WI38 (cell line): ENCODE measurements at regions not wholly inside any gene's neighbourhood (a gene's known extent, or its start where the extent isn't known, plus 50 kb on each side); places are given as distances from the start of the nearest gene placed in this dataset.

ENCODE experiments used
- H3K4me3 ChIP-seq: 2 replicates; pipeline ENCODE4 v1.5.1; 2011; ENCODE audit warnings: low read depth, mild to moderate bottlenecking, control low read depth, low read length
- TF ChIP-seq, protein P1 (sequence below): IDR thresholded peaks from 2 replicates; pipeline ENCODE4 v1.5.1; 2012; ENCODE audit warnings: low read depth, mild to moderate bottlenecking, control low read depth, low read length

DNA sequence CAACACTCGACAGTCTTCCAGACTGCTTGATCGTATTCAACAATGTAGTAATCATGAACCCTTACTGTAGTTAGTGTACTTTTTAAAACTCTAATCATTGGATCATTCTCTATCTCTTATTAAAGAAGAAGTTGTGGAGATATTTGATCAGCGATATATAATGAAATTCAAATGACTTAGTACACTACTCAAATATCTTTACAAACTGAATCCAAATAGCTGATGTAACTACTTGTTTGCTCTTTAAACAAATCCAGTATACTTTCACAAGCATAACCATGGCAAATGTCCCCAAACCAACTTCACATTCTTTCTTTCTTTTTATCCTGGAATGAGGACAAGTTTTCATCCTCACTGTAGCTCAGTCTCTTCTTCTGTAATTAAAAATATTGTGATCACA is 1569.9 kb upstream of the ADGRL3 start:
- TF ChIP-seq, protein P1, sequence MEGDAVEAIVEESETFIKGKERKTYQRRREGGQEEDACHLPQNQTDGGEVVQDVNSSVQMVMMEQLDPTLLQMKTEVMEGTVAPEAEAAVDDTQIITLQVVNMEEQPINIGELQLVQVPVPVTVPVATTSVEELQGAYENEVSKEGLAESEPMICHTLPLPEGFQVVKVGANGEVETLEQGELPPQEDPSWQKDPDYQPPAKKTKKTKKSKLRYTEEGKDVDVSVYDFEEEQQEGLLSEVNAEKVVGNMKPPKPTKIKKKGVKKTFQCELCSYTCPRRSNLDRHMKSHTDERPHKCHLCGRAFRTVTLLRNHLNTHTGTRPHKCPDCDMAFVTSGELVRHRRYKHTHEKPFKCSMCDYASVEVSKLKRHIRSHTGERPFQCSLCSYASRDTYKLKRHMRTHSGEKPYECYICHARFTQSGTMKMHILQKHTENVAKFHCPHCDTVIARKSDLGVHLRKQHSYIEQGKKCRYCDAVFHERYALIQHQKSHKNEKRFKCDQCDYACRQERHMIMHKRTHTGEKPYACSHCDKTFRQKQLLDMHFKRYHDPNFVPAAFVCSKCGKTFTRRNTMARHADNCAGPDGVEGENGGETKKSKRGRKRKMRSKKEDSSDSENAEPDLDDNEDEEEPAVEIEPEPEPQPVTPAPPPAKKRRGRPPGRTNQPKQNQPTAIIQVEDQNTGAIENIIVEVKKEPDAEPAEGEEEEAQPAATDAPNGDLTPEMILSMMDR = no peak
- no peak overlapping the region for H3K4me3 ChIP-seq

DNA sequence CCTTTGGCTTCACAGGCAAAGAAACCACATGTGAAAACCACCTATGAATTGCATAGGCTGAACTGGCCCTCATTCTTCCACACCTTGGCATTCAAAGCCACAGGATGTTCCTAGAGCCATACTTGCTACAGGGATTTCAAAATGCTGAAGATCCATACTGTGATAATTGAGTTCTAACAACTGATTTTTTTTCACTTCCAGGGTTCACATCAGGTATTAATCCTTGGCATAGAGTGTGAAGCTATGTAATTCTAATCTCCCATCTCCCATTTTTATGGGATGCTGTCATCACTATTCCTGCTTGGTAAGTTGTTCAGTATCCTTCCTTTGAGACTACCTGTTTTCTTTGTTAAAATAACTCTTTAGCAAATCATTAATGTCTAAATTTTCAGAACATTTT is 1569.2 kb upstream of the ADGRL3 start:
- no peak overlapping the region for H3K4me3 ChIP-seq
- TF ChIP-seq, protein P1 = no peak

DNA sequence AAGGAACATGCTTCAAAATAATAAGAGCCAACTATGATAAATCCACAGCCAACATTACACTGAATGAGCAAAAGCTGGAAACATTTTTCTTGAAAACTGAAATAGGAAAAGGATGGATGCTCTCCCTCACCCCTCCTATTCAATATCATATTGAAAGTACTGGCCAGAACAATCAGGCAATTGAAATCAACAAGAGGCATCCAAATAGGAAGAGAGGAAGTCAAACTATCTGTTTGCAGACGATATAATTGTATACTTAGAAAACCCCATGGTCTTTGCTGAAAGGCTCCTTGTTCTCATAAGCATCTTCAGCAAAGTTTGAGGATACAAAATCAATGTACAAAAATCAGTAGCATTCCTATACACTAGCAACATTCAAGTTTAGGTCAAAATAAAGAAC is 1562.5 kb upstream of the ADGRL3 start:
- TF ChIP-seq, protein P1 = no peak

DNA sequence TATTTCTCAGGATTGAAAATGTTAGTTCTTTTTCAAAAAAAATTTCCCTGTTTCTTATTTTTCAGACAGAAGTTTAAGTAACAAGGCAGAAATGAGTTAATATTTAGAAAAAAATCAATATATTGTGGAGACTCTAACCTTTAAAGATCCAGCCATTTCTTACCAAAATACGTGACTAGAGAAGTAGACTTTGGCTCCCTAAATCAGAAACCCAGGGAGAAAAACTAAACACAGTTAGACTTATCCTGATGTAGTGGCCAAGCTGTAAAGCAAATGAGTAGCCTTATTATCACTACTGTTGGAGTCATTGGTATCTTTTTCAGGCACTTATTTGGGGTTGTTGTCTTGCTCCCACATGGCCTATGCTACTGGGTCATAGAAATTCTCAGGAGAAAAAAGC is 1556.4 kb upstream of the ADGRL3 start:
- TF ChIP-seq, protein P1 = no peak
- no peak overlapping the region for H3K4me3 ChIP-seq

More for the DNA sequence above, 1562.5 kb upstream of the ADGRL3 start:
- no peak overlapping the region for H3K4me3 ChIP-seq

DNA sequence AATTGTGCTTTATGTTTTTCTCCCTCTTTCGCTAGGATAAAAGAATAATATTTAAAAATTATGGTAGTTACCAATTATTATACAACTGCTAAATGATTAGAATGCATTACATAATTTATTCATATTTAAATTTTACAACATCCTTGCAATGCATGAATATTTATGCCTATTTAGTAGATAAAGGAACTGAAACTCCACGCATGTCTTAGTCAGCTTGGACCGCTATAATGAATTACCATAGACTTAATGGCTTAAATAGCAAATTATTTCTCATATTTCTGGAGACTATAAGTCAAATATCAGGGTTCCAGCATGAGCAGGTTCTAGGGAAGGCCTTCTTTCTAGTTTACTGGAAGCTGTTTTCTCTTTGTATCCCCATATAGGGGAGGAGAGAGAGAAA is 1555.4 kb upstream of the ADGRL3 start:
- TF ChIP-seq, protein P1 = no peak
- H3K4me3 ChIP-seq = no peak overlapping the region

DNA sequence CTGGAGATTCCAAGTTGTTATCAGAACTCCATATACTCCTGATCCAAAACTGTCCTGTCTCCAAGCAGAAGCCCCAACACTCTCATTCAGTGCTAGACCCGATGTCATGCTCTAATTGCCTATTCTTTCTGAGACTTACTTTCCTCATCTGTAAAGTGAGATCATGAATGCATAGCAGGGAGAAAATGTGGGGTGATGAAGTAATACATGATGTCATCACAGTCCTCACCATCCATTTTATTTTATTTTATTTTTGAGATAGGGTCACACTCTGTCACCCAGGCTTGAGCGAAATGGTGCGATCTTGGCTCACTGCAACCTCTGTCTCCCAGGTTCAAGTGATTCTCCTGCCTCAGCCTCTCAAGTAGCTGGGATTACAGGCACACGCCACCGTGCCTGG is 1554.0 kb upstream of the ADGRL3 start:
- no peak overlapping the region for H3K4me3 ChIP-seq

DNA sequence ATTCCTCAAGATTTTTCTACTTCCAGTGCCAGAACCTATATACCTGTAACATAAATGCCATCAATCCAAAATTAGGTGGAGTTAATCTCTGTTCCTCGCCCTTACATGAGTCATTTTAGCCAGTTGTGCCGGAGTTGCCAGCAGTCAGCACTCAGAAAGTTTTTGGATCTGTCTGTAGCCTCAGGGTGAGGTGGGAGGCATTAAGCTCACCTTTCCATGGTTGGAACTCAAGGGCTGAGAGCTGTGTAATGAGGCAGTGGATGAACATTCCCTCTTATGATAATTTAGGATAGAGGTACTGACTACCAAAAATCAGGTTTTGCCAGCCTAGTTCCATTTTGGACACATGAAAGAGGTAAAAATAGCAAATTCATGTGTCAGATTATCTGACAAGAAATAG is 1553.1 kb upstream of the ADGRL3 start:
- TF ChIP-seq, protein P1 = no peak

More for the DNA sequence above, 1554.0 kb upstream of the ADGRL3 start:
- TF ChIP-seq, protein P1 = no peak

More for the DNA sequence above, 1553.1 kb upstream of the ADGRL3 start:
- H3K4me3 ChIP-seq = no peak overlapping the region
